ENCODE measurements at regions not wholly inside any gene's neighbourhood (a gene's known extent, or its start where the extent isn't known, plus 50 kb on each side); places are given as distances from the start of the nearest gene placed in this dataset.

- Histone ChIP-seq H3K4me1 (no peaks in the 10 kb centered on the region), H3K27me3 (no peaks in the 10 kb centered on the region), H3K36me3 (no peaks in the 10 kb centered on the region), H3K27ac (no peak overlapping the region), H3K9me3 (no peaks in the 10 kb centered on the region), H3K4me3 (no peak overlapping the region)
- no peak for DNase-seq
- ATAC-seq (ENCODE audit: low FRiP score in 2 of 2): no peak
- TF ChIP-seq EP300 (IDR thresholded peaks at IDR 0.05) (no peak), POLR2A (IDR thresholded peaks at IDR 0.05) (no peak), POLR2AphosphoS5 (IDR thresholded peaks at IDR 0.05) (no peak), CTCF (IDR thresholded peaks at IDR 0.05) (no peak)
- 75 to 81% methylated on average over 2 of the region's 2 CpGs for WGBS, 2 donors
Measured at GRCh38 chr1:88029142-88029541, 654.9 kb upstream of the PKN2 start.

- H3K36me3 ChIP-seq: no peaks in the 10 kb centered on the region
- DNase-seq (no peak), ATAC-seq (ENCODE audit: low FRiP score in 2 of 2) (no peak)
- H3K4me1 ChIP-seq: no peaks in the 10 kb centered on the region
- H3K4me3 ChIP-seq: no peak overlapping the region
- no peak overlapping the region for H3K27ac ChIP-seq
- no peaks in the 10 kb centered on the region for H3K9me3 ChIP-seq
- H3K27me3 ChIP-seq: no peaks in the 10 kb centered on the region
- TF ChIP-seq POLR2AphosphoS5 (IDR thresholded peaks at IDR 0.05): no peak
- TF ChIP-seq POLR2A (IDR thresholded peaks at IDR 0.05): no peak
- TF ChIP-seq EP300 (IDR thresholded peaks at IDR 0.05): no peak
- no peak for TF ChIP-seq CTCF (IDR thresholded peaks at IDR 0.05)
Measured at GRCh38 chr1:88029899-88030298, 654.2 kb upstream of the PKN2 start.

GRCh38 chr1:88035578-88035977 lies 648.5 kb upstream of the PKN2 start:
- no peaks in the 10 kb centered on the region for H3K4me1 ChIP-seq
- peaks cover 0 to 11% (median 4%) of the 10 kb centered on the region in 4 donors for H3K9me3 ChIP-seq
- H3K27me3 ChIP-seq: no peaks in the 10 kb centered on the region
- no peaks in the 10 kb centered on the region for H3K36me3 ChIP-seq
- ATAC-seq (ENCODE audit: low FRiP score in 2 of 2) (peak in 1 of 2 donors; percentile 19), DNase-seq (peak in 1 of 2 donors; percentile 18)
- H3K4me3 ChIP-seq: no peak overlapping the region
- no peak overlapping the region for H3K27ac ChIP-seq
- no peak for TF ChIP-seq POLR2A (IDR thresholded peaks at IDR 0.05)
- no peak for TF ChIP-seq CTCF (IDR thresholded peaks at IDR 0.05)
- no peak for TF ChIP-seq EP300 (IDR thresholded peaks at IDR 0.05)
- TF ChIP-seq POLR2AphosphoS5 (IDR thresholded peaks at IDR 0.05): no peak
- 90 to 92% methylated on average over 6 to 8 of the region's 8 CpGs for WGBS, 2 donors

- ATAC-seq (ENCODE audit: low FRiP score in 2 of 2) (peak in 1 of 2 donors; percentile 68), DNase-seq (peak in 1 of 2 donors; percentile 30)
- WGBS, 2 donors: 67 to 89% methylated on average over 10 to 12 of the region's 12 CpGs
- no peak overlapping the region for H3K4me3 ChIP-seq
- peaks cover 0 to 11% (median 4%) of the 10 kb centered on the region in 4 donors for H3K9me3 ChIP-seq
- no peak overlapping the region for H3K27ac ChIP-seq
- no peak for TF ChIP-seq CTCF (IDR thresholded peaks at IDR 0.05)
- TF ChIP-seq EP300 (IDR thresholded peaks at IDR 0.05): no peak
- TF ChIP-seq POLR2A (IDR thresholded peaks at IDR 0.05): no peak
- TF ChIP-seq POLR2AphosphoS5 (IDR thresholded peaks at IDR 0.05): no peak
- H3K36me3 ChIP-seq: no peaks in the 10 kb centered on the region
- no peaks in the 10 kb centered on the region for H3K4me1 ChIP-seq
- H3K27me3 ChIP-seq: no peaks in the 10 kb centered on the region
Measured at GRCh38 chr1:88036345-88037014, 647.6 kb upstream of the PKN2 start.

GRCh38 chr1:88039240-88039639 lies 644.8 kb upstream of the PKN2 start:
- Histone ChIP-seq H3K4me3 (no peak overlapping the region), H3K27ac (no peak overlapping the region), H3K36me3 (no peaks in the 10 kb centered on the region), H3K27me3 (no peaks in the 10 kb centered on the region), H3K4me1 (no peaks in the 10 kb centered on the region), H3K9me3 (peaks cover 0 to 11% (median 4%) of the 10 kb centered on the region in 4 donors)
- ATAC-seq (ENCODE audit: low FRiP score in 2 of 2) (no peak), DNase-seq (no peak)
- TF ChIP-seq EP300 (IDR thresholded peaks at IDR 0.05): no peak
- TF ChIP-seq POLR2A (IDR thresholded peaks at IDR 0.05): no peak
- TF ChIP-seq CTCF (IDR thresholded peaks at IDR 0.05): no peak
- TF ChIP-seq POLR2AphosphoS5 (IDR thresholded peaks at IDR 0.05): no peak
- WGBS, 2 donors: 71 to 87% methylated on average over 1 of the region's 1 CpG
